ENCODE measurements at regions not wholly inside any gene's neighbourhood (a gene's known extent, or its start where the extent isn't known, plus 50 kb on each side); places are given as distances from the start of the nearest gene placed in this dataset.

DNA sequence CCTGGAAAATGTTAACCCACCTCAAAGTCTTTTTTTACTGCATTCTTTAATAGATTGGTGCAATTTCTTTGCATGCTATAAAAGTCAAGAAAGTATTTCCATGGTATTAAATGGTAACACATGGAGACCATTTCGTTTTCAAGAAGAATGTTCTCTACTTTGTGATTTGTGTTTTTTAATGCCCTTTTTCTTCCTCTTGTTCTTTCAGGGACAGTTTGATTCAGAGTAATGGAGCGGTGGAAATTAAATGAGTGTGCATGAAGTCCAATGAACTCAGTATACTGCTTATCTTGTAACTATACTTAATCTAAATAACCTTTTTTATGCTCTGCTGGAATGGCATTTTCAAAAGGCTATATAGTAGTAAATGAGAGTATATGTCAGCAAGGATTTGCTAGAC lies 507.0 kb upstream of the CDH6 start:
- DNase-seq, result no peak

DNA sequence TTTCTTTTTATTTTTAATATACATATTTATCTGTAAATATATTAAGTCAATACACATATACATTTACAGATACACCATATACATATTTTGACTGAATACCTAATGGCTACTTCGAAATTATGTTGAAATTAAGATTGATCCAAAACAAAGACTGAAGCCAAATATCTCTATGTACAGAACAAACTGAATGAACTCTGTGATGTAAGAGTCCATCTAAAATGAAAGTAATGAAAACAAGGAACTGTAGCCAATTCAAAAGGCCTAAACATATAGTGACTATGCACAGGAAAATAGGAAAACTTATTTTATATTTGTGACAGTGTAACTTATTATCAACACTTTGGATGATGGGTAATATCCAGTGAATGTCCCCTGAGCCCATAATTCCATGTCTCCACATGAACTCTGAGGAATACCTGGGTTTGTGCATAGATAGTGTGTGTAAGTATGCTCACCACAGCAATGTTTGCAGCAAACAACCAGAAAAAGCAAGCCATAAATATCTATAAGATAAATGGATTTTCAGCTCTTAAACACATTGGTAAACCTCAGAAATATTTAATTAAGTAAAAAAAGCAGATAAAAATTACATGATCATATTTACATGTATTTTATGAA lies 517.2 kb upstream of the CDH6 start:
- DNase-seq, result no peak

DNA sequence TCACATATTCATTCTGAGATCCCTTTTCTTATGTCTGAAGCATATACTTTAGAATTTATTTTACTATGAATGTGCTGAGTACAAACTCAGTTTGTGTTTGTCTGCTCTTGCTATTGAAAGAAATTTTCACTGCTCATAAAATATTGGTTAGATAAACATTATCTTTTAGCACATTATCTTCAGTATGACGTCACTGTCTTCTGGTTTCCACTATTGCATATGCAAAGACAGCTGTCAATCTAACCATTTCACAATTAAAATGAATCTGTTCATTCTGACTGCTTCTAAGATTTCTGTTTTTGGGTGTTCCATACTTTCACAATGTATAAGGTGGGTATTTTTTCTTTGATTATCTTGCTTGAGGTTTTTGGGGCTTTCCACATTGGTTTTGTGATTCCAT lies 526.2 kb upstream of the CDH6 start:
- DNase-seq, result no peak

DNA sequence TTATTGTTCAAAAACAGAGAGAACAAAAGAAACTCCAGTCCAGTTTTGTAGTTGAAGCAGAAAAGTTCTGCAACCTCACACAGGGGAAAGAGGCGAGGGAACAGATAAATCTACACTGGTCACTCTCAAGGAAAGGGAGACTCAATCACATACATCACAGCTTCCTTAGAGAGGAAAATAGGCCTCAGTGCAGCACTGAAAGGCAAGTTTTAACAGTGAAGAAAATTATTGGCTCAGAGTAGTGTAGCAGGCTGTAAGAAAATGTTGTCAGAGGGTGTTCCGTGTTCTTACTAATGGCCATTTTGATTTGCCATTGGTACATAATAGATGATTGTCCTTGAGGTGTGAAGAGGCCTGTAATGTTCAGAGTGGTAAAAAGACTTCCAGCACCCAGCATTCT lies 530.0 kb upstream of the CDH6 start:
- DNase-seq, result no peak

DNA sequence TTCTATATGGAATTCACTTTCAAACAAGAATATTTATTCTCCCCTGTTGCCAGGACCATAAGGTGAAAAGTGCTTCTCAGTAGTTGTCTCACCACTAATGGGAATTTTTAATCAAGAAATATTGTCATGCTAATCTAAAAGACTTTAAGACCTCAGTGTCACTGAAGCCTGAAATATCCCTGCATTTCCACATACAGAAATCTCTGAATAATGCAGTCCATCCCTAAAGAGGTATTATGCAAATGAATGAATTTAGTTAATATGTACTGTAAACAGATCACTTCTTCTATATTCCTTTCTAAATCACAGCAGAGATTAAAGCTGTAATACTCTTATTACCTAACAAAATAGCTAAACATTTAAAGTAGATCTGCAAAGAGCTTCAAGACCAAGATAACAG lies 531.1 kb upstream of the CDH6 start:
- DNase-seq, result no peak

DNA sequence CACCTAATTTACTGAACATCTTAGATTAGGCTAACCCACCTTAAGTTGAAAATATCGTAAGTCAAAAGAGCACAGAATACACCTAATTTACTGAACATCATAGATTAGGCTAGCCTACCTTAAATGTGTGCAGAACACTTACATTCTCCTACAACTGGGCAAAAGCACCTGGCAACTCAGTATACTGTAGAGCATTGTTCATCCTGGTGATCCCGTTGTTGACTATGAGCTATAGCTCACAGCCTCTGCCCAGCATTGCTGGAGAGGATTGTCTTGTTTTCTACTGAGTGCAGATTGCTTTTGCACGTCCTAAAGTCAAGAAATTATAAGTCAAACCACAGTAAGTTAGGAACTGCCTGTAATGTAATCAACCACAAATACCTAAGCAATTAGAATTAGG lies 531.8 kb upstream of the CDH6 start:
- no peak for DNase-seq

DNA sequence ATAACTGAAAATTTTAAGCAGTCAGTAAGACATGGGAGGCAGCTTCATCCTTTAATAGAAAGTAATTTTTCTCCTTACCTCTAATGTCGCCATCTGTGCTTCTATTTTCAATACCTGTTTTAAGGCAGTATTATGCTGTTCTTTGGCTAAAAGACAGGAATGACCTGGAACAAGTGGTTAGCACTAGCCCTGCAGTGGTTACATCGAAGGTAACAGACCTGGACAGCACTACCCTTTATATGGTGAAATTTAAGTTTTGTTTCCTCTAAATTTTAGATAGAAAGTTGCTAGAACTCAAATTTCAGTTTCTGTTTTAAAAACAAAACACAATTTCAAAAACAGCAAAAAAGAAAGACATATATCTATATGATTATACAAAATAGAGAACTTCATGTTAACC lies 534.1 kb upstream of the CDH6 start:
- no peak for DNase-seq

DNA sequence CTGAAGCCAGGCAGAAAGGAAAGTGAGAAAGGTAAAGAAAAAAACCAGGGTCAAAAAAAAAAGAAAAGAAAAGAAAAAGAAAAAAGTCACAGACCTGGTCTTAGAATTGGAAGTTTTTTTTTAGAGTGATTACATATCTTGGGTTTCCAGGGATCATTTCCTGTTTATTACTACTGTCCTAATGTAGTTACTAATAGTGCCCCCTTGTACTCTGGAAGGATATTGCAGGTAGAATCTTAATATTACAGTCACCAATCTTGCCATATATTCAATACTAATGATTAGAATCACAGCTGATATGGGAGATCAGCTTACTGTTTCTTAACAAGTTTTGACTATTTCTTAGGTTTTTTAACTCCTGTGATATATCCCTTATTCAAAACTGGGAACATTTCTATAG lies 543.2 kb upstream of the CDH6 start:
- DNase-seq, result no peak

DNA sequence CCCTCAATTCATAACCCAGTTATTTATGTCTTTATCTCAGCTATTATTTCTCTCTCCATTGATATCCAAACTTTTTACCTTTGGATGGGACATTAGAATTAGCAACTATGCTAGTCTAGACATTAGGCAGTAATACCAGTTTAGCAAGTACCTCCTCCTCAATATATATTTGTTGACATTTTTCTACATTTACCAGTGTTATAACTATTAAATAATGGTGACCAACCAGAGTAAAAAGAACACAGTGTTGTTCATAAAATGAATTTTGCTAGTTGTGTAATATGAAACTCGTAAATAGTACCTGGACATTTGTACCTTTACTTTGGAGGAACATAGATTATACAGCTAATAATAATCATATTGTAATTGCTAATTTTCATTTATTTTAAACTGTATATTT lies 554.6 kb upstream of the CDH6 start:
- no peak for DNase-seq

DNA sequence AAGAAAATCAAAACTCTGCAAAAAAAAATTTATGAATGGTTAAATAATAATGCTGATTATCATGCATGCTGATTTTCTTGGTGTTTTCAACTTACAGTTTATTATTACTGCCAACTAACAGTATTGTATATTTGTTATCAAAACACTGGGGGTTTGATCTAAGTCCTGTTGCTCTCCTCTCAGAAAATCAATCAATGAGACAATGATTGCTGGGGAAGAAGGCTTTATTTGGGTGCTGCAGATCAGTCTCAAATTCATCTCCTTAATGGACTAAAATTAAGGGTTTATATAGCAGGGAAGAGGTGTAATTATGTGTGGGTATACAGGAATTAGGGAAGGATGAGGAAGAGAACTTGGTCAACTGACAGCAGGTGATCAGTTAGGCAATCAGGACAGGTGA lies 565.5 kb upstream of the CDH6 start:
- DNase-seq, result no peak

DNA sequence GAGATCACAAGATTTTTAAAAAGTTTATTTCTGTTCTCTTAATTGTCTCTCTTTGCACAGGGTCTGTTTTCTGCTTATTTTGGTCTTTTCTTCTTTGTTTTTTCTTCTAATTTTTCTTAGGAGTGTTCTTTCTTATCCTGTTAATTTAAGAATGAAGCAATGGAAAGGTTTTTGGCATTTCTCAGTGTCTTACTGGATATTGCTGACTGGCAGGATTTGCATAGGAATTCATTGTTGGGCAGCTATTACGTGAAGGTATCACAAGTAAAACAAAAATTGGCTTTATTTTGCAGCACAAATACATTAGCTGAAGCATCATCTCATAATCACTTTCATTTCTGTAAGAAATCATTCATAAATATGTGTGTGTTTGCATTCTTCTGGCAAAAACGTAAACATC lies 566.9 kb upstream of the CDH6 start:
- no peak for DNase-seq

DNA sequence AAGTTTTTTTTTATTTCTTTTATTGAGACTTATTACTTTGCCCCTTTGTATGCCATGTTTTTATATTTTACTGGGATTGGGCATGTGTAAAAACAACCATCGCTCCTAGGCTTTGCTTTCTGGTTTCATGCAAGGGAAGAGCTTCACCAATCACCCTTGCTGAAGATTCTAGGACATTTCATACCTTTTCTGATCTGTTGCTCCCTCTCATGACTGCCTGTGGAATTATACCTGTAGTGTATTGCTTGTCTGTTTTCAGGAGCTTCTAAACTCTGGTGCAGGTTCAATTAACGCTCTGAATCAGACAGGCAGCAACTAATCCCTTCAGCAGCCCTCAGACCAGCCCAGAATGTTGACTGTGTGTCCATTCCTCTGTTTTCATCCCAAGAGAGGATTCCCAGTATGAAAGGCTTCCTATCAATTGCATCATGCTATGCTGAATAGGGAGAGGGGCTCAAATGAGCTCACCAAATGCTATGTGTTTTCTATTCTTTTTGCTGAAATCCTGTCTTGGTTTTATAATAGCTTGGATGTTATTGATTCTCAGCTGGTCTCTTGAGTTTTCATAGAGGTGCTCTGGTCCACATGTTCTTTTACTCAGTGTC lies 572.9 kb upstream of the CDH6 start:
- DNase-seq, result no peak

DNA sequence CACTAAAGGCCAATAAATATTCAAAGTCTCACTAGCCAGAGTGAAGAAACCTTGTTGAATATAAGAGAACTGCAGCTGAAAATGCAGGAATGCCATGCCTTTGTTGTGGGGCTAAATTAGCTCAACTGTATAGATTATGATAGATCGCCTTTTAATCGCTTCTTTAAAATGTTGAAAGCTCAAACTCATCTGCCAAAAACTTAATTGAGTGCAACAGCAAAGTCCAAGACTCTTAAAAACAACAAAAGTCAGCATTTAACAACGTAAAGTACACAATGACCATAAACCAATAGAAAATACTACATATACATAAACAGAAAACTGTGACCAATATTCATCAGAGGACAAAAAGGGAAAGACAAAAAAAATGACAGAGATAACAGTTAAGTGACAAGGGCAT lies 585.0 kb upstream of the CDH6 start:
- DNase-seq, result no peak

DNA sequence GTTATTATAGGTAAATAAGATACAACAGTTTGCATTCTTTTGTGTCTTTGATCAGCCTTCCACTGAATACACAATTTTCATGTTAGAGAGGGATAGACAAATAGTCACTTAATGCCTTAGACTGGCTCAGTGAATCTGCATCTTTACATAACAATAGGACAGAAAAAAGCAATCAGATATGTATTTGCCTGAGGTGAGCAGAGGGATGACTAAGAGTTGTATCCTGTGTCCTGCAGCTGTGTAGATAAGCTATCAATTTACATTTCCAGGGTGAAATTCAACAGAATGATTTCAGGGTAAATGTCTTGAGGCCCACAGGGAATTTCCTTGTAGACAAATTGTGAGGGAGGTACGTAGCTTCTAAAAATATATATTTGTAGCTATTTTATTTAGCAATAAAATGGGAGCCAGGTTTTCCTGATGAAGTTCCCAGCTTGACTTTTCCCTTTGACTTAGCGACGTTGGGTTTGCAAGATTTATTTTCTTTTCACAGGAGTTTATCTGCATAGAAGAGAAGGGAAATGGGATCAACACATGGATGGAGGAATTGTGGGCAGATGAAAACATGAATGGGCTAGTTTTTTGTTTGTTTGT lies 586.1 kb upstream of the CDH6 start:
- DNase-seq, result no peak

DNA sequence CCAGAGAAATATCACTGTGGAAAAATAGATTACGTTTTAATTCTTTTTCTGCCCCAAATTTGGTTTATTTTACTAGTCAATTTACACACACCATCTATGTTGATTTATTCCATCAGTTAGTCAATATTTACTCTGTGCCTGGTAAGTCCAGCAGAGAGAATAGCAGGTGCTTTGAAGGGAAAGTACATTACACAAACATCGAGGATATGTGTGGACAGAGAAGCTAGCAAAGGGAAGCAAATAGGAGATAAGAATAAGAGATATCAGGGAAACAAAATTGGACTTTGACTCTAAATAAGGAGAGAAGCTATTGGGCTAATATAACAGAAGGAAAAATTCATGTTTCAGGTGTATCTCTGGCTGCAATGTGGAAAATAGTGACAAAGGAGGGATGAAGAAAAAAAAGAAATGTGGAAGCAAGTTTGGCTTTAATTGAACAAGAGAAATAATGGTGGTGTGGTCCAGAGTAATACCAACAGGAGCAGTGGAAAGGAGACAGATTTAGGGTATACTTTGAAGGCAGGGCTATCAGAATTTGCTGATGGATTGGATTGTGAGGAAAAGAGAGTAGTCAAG lies 587.7 kb upstream of the CDH6 start:
- no peak for DNase-seq

DNA sequence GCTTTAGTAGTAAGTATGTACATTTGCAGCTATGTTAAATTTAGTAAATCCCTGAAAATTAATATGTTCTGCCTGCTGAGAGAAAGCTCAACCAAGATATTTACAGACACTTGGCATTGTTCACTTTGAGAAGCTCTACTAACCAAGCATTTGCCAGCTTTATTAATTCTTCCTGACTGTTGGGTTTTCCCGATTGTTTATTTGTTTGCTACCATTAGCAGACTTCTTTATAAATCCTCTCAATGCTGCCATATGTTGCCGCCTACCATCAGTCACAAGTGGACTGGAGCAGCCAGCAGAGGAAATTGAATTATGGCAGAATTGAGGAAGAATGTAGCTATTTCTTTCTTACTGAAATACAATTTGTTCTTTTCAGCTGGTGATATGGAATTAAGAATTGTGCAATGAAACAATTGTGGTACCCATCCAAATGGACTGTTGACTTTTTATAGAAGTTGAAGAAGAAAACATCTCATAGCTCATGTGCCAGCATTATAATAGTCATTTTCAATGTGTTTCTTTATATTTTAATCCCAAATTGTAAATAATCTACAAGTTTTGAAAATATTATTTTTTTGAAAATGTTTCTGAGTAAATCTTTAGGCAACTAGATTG lies 588.7 kb upstream of the CDH6 start:
- DNase-seq, result no peak

DNA sequence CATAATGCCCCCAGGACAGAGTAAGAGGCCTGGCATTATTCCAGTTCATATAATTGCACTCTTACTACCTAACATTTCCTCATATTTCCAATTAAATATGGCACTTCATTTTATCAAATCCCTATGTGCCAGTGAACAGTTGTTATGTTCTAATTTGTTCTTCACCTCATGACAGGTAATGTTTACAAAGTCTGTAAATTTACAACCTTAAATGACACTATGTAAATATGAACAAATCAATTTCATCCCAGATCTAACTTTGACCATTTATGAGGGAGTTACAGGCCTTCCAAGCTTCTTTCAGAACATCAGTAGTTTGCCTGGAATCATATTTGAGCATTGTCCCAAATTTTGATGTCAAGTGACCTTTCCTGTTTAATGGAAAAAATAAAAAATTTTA lies 592.6 kb upstream of the CDH6 start:
- DNase-seq, result no peak

DNA sequence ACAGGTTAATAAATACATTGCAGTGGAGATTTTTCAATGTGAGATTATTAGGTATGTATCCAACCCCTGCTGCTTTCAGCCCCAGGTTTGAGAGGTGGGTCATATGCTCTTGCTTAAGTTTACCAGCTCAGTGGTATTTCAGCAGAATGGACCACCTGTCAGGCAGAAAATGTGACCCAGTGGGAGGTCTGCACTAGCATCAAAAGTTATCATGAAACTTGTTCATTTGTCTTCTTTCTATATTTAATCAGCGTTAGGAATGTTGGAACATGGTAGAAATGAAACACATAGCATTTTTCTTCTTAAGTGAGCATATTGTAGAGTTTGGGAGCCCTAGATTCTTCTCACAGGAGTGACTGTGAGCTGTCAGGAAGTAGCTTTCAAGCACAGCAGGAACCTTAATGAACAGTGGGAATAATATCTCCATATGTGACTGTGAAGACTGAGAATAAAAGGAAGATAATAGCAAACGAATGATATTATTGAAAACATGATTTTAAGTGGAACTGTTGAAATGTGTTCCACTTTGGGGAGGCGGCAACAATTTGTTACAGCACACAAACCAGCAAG lies 596.9 kb upstream of the CDH6 start:
- DNase-seq, result no peak

DNA sequence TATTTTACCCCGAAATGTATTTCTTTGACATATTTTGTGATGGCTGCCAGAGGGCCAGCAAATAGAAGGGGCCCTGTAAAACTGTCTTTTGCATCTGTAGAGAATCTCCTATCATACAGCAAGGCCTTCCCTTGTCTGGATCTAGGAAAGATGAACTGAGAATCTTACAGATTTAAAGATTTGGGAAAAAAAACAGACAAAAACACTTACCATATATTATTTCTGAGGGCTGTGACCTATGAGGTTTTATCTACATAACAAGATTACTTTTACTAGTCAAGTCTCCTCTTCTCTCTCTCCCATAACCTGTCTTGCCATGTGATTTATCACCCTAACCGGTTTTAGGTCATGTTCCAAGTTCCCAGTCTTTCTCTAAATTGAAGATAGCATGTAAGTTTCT lies 599.2 kb upstream of the CDH6 start:
- no peak for DNase-seq

DNA sequence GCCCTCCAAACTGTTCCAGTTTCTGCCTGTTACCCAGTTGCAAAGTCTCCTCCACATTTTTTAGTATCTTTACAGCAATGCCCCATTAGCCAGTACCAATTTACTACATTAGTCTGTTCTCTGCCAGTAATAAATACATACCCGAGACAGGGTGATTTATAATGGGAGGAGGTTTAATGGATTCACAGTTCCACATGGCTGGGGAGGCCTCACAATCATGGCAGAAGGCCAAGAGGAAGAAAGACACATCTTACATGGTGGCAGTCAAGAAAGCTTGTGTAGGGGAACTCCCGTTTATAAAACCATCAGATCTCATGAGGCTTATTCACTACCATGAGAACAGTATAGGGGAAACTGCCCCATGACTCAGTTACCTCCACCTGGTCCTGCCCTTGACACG lies 600.7 kb upstream of the CDH6 start:
- DNase-seq, result no peak

DNA sequence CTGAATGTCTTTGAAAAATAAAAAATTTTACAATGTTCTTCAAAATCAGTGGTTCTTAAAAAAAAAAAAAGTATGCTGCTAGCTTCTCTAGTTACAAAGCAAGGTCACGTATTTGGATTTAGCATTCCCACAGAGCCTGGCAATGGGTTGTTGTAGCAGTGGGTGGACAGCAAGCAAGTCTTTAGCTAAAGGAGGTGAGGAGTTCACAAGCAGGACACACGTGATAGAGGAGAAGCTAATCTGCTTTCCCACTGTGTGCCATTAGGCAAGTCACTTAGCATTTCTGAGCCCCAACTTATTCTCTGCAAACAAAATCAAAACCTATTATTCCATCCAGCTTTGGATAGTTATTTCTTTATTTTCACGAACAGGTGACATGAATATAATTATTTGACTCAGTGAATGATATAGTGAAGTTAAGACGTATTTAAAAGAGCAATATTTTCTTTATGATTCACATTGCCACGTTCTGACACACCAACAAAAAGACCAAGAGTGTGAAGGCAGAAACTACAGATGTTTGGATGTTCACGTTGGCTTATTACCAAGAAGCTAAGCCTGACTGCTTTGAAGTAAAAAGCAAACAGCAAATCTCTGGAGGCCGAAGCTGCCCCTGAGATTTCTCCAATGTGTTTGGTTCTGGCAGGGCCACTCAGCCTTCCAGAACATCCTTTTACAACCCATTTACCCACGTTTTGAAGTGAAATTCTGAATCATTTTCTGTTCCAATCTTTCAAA lies 612.1 kb upstream of the CDH6 start:
- no peak for DNase-seq

DNA sequence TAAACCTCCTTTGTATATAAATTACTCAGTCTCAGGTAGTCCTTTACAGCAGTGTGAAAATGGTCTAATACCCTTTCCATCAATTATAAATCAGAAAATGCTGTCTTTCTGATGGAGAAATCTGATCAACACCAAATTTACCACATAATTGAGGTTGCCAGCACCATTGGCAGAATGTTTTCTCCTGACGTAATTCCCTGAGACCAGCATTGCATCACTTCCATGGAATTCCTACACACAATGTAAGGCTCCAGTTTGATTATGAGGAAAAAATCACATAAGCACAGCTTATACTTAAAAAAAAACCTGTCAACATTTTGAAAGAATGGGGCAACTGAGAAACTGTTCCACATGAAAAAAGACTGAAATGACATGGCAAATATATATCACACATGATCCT lies 618.7 kb upstream of the CDH6 start:
- DNase-seq, result no peak

DNA sequence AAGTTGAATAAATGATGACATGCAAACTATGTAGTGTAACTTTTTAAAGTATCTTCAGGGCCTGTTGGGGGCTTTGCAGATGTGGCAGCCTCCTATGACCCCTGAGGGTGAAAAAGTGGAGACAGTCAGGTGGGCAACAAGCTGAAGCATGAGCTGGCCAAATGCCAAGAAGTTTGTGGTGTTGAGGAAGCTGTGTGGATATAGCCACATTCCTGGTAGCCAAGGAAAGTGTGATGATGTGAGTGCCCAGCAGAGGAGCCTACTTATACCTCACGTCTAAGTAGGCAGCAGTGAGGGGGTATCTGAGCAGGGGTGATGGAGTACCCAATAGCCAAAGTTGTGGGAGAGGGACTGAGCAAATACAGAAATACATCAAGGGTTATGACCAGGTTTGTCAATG lies 621.2 kb upstream of the CDH6 start:
- DNase-seq, result no peak
